HG02852 (cell line): ENCODE measurements at regions not wholly inside any gene's neighbourhood (a gene's known extent, or its start where the extent isn't known, plus 50 kb on each side); places are given as distances from the start of the nearest gene placed in this dataset.

Source experiments
- ATAC-seq: cut with Tn5 transposase; IDR thresholded peaks from one replicate; pipeline ENCODE4 v1.9.1; 2021; ENCODE audit warnings: mild to moderate bottlenecking, moderate library complexity; ENCODE audit not compliant: unreplicated experiment

- no peak for ATAC-seq
Measured at GRCh38 chr1:170219163-170219562, 73.4 kb downstream of the NTMT2 start.

- no peak for ATAC-seq
Measured at GRCh38 chr1:170221031-170221430, 75.3 kb downstream of the NTMT2 start.

- no peak for ATAC-seq
Measured at GRCh38 chr1:170221495-170221894, 75.7 kb downstream of the NTMT2 start.

GRCh38 chr1:170224469-170224868, 78.7 kb downstream of the NTMT2 start:
- ATAC-seq: no peak

GRCh38 chr1:170225781-170226530, 80.2 kb downstream of the NTMT2 start:
- no peak for ATAC-seq

- ATAC-seq: no peak
Measured at GRCh38 chr1:170226767-170227166, 81.0 kb downstream of the NTMT2 start.

GRCh38 chr1:170230323-170230722, 84.6 kb downstream of the NTMT2 start:
- no peak for ATAC-seq

GRCh38 chr1:170231662-170232061, 85.9 kb downstream of the NTMT2 start:
- no peak for ATAC-seq

GRCh38 chr1:170238704-170239391, 93.1 kb downstream of the NTMT2 start:
- no peak for ATAC-seq

GRCh38 chr1:170239445-170239844, 93.7 kb downstream of the NTMT2 start:
- no peak for ATAC-seq

GRCh38 chr1:170240409-170240808, 94.7 kb downstream of the NTMT2 start:
- peak; percentile 99 for ATAC-seq

- ATAC-seq: no peak
Measured at GRCh38 chr1:170241266-170241851, 95.6 kb downstream of the NTMT2 start.

- ATAC-seq: peak; percentile 78
Measured at GRCh38 chr1:170247751-170248521, 102.2 kb downstream of the NTMT2 start.

- no peak for ATAC-seq
Measured at GRCh38 chr1:170250531-170251276, 104.9 kb downstream of the NTMT2 start.

GRCh38 chr1:170252851-170253579, 107.3 kb downstream of the NTMT2 start:
- ATAC-seq: no peak

GRCh38 chr1:170254371-170254770, 108.6 kb downstream of the NTMT2 start:
- ATAC-seq: no peak

GRCh38 chr1:170261669-170262068, 115.9 kb downstream of the NTMT2 start:
- no peak for ATAC-seq

- ATAC-seq: no peak
Measured at GRCh38 chr1:170262276-170262939, 116.6 kb downstream of the NTMT2 start.

GRCh38 chr1:170265234-170265633, 119.5 kb downstream of the NTMT2 start:
- no peak for ATAC-seq
